ENCODE measurements at regions not wholly inside any gene's neighbourhood (a gene's known extent, or its start where the extent isn't known, plus 50 kb on each side); places are given as distances from the start of the nearest gene placed in this dataset.

GRCh38 chr1:229037806-229038405, 233.0 kb upstream of the RAB4A start:
- DNase-seq: no peak

- DNase-seq: no peak
These were observed 230.1 kb upstream of the RAB4A start for GRCh38 chr1:229040630-229041358.

- no peak for DNase-seq
These were observed 229.0 kb upstream of the RAB4A start for GRCh38 chr1:229041946-229042345.

GRCh38 chr1:229042482-229042881, 228.4 kb upstream of the RAB4A start:
- no peak for DNase-seq

- no peak for DNase-seq
These were observed 227.8 kb upstream of the RAB4A start for GRCh38 chr1:229043115-229043514.

GRCh38 chr1:229046251-229046853, 224.6 kb upstream of the RAB4A start:
- DNase-seq: no peak

GRCh38 chr1:229047161-229047839, 223.6 kb upstream of the RAB4A start:
- no peak for DNase-seq

GRCh38 chr1:229047840-229048620, 222.9 kb upstream of the RAB4A start:
- DNase-seq: no peak

- DNase-seq: no peak
These were observed 222.0 kb upstream of the RAB4A start for GRCh38 chr1:229048896-229049295.

GRCh38 chr1:229056046-229056445, 214.9 kb upstream of the RAB4A start:
- no peak for DNase-seq

GRCh38 chr1:229058111-229058561, 212.8 kb upstream of the RAB4A start:
- DNase-seq: no peak

- no peak for DNase-seq
These were observed 212.2 kb upstream of the RAB4A start for GRCh38 chr1:229058729-229059128.

- peak; percentile 15 for DNase-seq
These were observed 211.0 kb upstream of the RAB4A start for GRCh38 chr1:229059671-229060539.

GRCh38 chr1:229062135-229062534, 208.8 kb upstream of the RAB4A start:
- no peak for DNase-seq

- DNase-seq: no peak
These were observed 207.6 kb upstream of the RAB4A start for GRCh38 chr1:229063154-229063773.

GRCh38 chr1:229064320-229065168, 206.4 kb upstream of the RAB4A start:
- DNase-seq: no peak

GRCh38 chr1:229065613-229066012, 205.3 kb upstream of the RAB4A start:
- DNase-seq: no peak

- DNase-seq: no peak
These were observed 204.3 kb upstream of the RAB4A start for GRCh38 chr1:229066591-229066990.

- DNase-seq: no peak
These were observed 203.4 kb upstream of the RAB4A start for GRCh38 chr1:229067546-229067945.

GRCh38 chr1:229068270-229068987, 202.5 kb upstream of the RAB4A start:
- DNase-seq: no peak

Measured in kidney glomerular epithelial cell (primary cell).